ENCODE measurements at regions not wholly inside any gene's neighbourhood (a gene's known extent, or its start where the extent isn't known, plus 50 kb on each side); places are given as distances from the start of the nearest gene placed in this dataset.

GRCh38 chr14:59085207-59085739 is 103.2 kb upstream of the DAAM1 start:
- Histone ChIP-seq H3T11ph (ENCODE audit: low read length) (no peak overlapping the region), H3K4me2 (ENCODE audit: insufficient read depth, insufficient read length, low read length) (no peak overlapping the region), H3K9ac (ENCODE audit: extremely low read depth, insufficient read length, low read length) (no peak overlapping the region), H3K4me1 (ENCODE audit: insufficient read depth, low read length) (no peaks in the 10 kb centered on the region), H3K27me3 (ENCODE audit: insufficient read depth, low read length) (no peaks in the 10 kb centered on the region), H4K8ac (replicated peaks; ENCODE audit: insufficient read length, low read depth, low read length) (no peak overlapping the region), H4K20me1 (ENCODE audit: control insufficient read depth, insufficient read depth, insufficient read length) (no peaks in the 10 kb centered on the region), H4K5ac (ENCODE audit: insufficient read length, low read depth, low read length) (no peak overlapping the region), H4K91ac (ENCODE audit: insufficient read length, low read depth, low read length) (no peak overlapping the region), H2BK15ac (ENCODE audit: low read depth, low read length) (no peak overlapping the region), H3K79me1 (ENCODE audit: insufficient read depth, low read depth, low read length, poor library complexity, severe bottlenecking) (no peaks in the 10 kb centered on the region), H2BK12ac (ENCODE audit: insufficient read length, low read depth, low read length) (no peak overlapping the region), H3K4ac (ENCODE audit: low read depth, low read length) (no peak overlapping the region), H3K27ac (ENCODE audit: insufficient read length, low read depth, low read length) (no peak overlapping the region), H2BK5ac (ENCODE audit: insufficient read length, low read length) (no peak overlapping the region), H3K14ac (ENCODE audit: insufficient read depth, low read length) (no peak overlapping the region), H3K23me2 (ENCODE audit: insufficient read length, low read depth, low read length, poor library complexity, severe bottlenecking) (no peaks in the 10 kb centered on the region), H3K9me3 (ENCODE audit: control insufficient read depth, low read depth, low read length) (no peaks in the 10 kb centered on the region), H3K56ac (ENCODE audit: insufficient read length, low read depth, low read length) (no peak overlapping the region), H2AK5ac (ENCODE audit: insufficient read length, low read length) (no peak overlapping the region), H2BK120ac (ENCODE audit: low read depth, low read length, poor library complexity, severe bottlenecking) (no peak overlapping the region), H3K79me2 (ENCODE audit: insufficient read depth, low read length) (no peaks in the 10 kb centered on the region), H2BK20ac (ENCODE audit: low read depth, low read length, poor library complexity, severe bottlenecking) (no peak overlapping the region), H2AFZ (ENCODE audit: low read length) (no peak overlapping the region), H3K18ac (ENCODE audit: insufficient read length, low read depth, low read length) (no peak overlapping the region), H3K23ac (ENCODE audit: insufficient read length, low read depth, low read length) (no peak overlapping the region)
- TF ChIP-seq, protein P1, sequence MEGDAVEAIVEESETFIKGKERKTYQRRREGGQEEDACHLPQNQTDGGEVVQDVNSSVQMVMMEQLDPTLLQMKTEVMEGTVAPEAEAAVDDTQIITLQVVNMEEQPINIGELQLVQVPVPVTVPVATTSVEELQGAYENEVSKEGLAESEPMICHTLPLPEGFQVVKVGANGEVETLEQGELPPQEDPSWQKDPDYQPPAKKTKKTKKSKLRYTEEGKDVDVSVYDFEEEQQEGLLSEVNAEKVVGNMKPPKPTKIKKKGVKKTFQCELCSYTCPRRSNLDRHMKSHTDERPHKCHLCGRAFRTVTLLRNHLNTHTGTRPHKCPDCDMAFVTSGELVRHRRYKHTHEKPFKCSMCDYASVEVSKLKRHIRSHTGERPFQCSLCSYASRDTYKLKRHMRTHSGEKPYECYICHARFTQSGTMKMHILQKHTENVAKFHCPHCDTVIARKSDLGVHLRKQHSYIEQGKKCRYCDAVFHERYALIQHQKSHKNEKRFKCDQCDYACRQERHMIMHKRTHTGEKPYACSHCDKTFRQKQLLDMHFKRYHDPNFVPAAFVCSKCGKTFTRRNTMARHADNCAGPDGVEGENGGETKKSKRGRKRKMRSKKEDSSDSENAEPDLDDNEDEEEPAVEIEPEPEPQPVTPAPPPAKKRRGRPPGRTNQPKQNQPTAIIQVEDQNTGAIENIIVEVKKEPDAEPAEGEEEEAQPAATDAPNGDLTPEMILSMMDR (conservative IDR thresholded peaks at IDR 0.05) = no peak
- no peak overlapping the region for H3K27ac Mint-ChIP-seq
- no peaks in the 10 kb centered on the region; a peak in 1 of 5 replicates for H3K9me3 Mint-ChIP-seq
- peaks cover 0 to 2% of the 10 kb centered on the region in 2 experiments; a peak in 1 of 4 replicates for H3K4me1 Mint-ChIP-seq
- H3K36me3 Mint-ChIP-seq (ENCODE audit: insufficient read depth in 1 of 3, low read depth in 3 of 3) = no peaks in the 10 kb centered on the region
- H3K27me3 Mint-ChIP-seq (ENCODE audit: low read depth) = no peaks in the 10 kb centered on the region
- WGBS (ENCODE audit: extremely low coverage, insufficient read length, low lambda C conversion rate) = no CpG with 5 or more reads among the region's 2 CpGs
- no peak overlapping the region for H3K4me3 Mint-ChIP-seq
- no peak for DNase-seq
